ENCODE measurements at regions not wholly inside any gene's neighbourhood (a gene's known extent, or its start where the extent isn't known, plus 50 kb on each side); places are given as distances from the start of the nearest gene placed in this dataset.
"Not testable (repeated sequence)": the region's sequence is repeated elsewhere in the genome, so short reads cannot be mapped to it uniquely, and the experiment has no call there.

DNA sequence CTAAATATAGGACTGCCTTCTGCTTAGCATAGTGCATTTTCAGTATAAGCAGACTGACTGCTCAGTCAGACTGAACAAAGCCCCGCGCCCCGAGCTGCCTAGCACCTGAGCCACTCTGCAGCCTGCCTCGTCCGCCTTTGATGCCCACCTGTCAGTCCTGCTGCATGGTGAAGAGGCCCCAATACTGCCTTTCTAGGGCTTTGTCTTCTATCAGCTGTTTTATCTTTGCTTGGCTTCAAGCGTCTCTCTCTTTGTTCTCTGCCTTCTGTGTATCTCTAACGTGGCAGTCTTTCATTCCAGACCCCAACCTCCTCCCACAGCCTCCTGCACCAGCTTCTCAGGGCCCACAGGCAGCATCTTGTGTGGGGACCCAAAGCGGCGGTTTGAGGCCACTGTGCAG, 1001.0 kb downstream of the VRK1 start:
- no peak for DNase-seq (ENCODE audit: low read depth)

DNA sequence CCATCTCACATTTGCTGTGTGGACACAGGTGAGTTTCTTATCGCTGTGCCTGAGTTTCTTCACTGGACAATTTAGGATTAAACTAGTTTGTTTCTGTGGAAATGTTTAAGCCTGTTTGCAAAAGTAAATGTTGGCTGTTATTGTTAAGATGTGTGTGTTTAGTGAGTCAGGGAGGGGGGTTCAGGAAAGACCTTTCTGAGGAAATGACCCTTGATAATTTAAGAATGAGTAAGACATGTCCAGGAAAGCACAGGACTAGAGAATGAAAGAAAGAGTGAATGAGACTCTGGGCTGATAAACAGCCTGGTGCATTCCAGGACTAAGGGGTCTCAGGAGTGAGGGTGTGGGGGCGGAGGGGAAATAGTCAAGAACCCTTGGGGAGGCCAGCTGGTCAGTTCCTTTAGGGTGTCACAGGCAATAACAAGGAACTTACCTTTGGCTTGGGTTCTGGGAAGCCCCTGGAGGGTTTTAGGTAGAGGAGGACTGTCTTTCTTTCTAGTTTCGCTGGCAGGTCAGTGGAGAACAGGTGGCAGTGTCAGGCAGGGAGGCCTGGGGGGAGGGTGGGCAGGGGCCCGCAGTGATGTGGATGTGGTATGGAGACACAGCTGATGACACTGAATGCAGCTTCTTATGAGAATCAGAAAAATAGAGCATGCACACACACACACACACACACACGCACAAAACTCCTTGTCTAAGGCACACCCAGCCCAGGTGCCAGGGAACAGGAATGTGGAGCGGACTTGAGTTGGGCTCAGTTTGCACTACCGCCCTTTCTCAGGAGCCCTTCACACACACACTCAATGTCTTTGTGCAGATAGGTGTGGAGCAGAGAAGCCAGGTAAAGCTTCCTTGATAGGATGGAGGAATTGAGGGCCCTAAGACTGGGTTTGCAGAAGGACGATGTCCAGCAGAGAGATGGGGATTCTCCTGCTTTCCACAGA, 1005.5 kb downstream of the VRK1 start:
- DNase-seq (ENCODE audit: low read depth), result no peak

DNA sequence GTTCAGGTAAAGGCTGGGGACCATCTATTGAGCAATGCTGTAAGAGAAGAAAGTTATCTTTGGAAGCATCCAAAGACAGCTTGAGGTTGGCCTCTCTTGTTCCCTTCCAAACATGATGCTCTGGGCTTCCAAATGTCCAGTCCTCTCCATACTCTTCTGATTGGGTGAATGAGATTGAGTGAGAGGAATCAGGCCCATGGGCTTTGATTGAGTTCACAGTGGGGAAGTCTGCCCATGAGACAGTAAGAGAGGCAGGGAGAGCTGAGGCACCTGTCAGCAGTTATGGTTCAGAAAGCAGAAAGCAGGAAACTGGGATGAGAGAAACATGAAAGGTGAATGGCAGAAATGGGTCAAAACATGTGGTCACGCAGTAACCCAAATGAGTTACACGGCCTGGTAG, 1006.9 kb downstream of the VRK1 start:
- DNase-seq (ENCODE audit: low read depth), result no peak

DNA sequence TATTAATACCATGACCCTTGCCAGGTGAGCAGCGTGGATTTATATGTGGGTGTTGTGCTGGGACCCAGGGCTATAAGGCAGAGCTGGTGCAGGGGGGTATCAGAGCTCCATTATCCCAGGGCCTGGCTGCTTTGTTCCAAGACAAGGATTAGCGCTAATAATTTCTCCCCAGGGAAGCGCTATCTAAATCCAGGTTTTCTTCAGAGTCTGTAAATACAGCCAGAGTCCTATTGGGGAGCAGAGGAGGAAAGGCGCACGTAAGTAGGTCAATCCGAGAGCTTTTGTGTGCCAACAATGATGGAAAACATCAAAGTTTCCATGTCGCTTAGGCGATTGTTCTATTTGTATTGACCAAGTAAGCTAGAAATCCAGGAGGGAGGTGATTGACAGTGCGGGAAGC, 1009.7 kb downstream of the VRK1 start:
- DNase-seq (ENCODE audit: low read depth), result no peak

DNA sequence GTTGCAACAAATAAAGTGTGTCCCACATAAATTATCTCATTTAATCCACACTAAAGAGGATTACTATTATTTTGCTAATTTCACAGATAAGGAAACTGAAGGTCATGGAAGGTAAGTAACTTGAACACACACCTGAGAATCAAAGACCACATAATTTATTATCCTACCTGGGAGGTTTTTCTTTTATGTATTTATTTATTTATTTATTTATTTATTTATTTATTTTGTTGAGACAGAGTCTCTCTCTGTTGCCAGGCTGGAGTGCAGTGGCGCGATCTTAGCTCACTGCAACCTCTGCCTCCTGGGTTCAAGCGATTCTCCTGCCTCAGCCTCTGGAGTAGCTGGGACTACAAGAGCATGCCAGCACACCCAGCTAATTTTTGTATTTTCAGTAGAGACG, 1011.4 kb downstream of the VRK1 start:
- not testable (repeated sequence) for DNase-seq (ENCODE audit: low read depth)

DNA sequence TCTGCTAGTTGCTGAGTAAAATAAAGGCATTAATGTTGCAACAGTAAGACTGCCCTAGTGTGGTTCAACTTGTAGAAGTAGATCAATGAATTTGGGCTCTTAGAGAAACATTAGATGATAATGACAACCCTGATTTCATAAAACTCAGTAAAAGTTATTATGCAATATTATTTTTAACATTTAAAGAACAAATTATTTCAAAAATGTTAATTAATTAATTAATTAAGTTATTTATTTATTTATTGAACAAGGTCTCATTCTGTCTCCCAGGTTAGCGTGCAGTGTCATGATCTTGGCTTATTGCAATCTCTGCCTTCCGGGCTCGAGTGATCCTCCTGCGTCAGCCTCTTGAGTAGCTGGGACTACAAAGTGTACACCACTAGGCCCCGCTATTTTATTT, 1016.4 kb downstream of the VRK1 start:
- no peak for DNase-seq (ENCODE audit: low read depth)

DNA sequence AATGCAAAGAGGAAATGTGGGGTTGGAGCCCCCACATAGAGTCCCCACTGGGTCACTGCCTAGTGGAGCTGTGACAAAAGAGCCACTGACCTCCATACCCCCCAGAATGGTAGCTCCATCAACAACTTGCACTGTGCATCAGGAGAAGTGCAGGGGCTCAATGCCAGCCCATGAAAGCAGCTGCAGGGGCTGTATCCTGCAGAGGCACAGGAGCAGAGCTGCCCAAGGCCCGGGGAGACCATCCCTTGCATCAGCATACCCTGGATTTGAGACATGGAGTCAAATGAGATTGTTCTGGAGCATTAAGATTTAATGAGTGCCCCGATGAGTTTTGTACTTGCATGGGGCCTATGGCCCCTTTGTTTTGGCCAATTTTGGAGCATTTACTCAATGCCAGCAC, 1023.6 kb downstream of the VRK1 start:
- DNase-seq (ENCODE audit: low read depth), result no peak

DNA sequence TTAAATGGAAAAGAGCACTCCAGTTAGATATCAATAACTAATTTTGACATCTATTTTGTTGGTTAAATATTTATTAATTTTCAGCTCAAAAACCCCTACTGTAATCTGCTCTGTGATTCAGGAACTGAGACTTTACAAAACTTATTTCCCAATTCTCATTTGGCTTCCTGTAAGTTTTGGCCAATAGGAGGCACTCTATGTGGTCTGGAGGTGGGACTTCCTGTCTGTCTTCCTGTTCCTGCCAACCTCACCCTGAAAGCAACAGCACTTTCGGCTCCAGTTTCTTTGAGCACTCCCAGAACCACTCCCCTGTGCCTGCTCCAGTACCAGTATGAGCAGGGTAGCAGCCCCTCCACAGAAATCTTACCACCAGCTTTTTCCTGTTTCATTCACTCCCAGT, 1027.0 kb downstream of the VRK1 start:
- no peak for DNase-seq (ENCODE audit: low read depth)

DNA sequence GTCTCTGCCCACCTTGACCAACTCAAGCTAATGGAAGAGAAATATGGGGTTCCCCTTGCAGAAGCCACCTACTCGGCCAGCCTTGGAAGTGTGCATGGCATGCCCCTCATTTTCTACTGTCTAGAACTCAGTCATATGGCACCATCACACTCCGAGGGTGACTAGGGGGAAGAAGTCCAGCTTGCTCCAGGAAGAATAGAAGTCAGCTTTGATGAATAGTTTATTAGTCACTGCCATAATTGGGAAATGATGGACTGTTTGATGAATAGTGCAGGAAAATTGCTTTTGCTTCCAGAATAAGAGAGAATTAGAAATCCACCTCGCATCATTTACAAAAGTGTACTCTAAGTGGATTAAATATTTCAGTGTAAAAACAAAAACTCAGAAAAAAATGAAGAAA, 1030.6 kb downstream of the VRK1 start:
- no peak for DNase-seq (ENCODE audit: low read depth)

DNA sequence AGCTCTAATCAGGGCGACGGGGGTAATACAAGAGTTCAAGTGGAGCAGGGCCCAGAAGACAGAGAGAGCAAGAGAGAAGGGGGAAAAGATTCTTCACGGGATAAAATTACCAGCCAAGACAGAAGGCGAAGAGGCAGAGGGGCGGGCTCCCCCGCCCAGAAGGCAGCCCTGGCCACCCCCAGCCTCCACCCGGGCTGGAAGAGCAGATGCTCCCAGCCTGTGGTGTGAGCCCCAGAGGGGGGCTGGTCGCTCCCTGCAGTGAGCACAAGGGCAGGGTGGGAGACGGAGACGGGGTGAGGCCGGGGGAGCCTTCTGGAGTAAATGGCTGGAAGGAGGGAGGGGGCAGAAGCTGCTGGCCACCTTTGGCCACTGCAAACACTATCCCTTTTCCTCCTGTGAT, 1035.6 kb downstream of the VRK1 start:
- DNase-seq (ENCODE audit: low read depth), result no peak

DNA sequence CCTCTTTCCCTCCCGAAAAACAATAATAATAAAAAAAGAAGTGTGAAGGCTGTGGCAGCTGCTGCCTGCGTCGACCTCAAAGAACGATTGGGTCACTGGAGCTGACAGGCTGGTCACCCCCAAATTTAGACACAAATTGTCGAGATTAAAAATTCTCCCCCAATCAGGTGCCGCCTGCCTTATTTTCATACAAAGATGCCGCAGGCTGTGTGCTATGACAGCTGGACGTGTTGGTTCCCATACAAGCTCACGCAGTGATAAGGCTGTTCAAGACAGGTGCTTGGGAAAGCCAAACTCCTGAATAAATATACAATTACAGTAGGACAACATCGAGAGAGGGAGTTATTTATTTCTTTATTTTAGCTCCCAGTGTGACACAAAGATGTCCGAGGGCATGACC, 1041.8 kb downstream of the VRK1 start:
- DNase-seq (ENCODE audit: low read depth), result no peak

DNA sequence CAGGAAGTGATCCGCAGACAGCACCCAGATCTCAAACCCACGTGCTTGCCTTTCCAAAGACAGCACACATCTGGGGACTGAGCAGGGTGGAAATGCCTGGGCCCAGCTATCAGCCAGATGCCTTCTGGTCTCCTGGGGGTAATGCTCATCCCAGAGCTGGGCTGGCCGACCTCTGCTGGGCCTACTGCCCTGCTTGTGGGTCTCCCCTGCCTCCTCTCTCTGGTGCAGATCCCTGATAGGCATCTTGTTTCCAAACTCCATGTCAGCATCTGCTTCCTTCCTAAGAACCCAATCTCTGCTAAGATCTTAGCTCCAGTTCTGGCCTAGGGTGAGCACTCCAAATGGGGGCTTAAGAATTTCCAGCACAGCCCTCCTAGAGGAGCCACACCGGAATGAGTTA, 1043.0 kb downstream of the VRK1 start:
- no peak for DNase-seq (ENCODE audit: low read depth)

DNA sequence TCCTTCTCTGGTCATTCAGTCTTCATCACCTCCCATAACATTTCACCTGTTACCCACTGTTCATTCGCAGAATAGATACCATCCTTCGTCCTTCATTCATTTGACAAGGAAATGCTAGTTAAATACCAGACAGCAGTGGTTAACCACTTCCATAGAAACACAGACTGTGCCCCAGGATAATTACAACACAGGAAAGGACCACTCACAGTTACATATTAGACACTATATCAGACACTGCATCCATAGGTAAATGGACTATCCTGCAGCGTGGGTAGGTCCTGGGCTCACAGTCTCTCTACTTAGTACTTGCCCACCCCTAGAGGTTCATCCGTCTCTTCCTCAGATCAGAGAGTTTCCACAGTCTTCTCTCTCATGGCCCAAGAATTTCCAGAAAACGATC, 1044.6 kb downstream of the VRK1 start:
- DNase-seq (ENCODE audit: low read depth), result no peak

DNA sequence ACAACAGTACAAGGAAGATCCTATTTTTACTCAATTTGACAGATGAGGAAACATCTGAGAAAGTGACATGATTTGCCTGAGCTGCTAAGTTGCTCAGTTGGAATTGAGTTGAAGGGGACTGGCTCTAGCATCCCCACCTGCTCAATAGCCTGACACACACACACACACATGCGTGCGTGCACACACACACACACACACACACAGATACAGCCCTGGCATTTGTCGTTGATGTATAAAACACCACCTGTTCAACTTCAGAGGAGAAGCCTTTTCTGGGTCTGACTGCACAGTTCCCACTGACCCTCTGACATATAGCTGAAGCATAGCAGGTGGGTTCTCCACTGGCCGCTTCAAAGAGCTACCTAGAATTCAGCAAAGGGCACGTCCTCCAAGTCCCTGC, 1045.9 kb downstream of the VRK1 start:
- DNase-seq (ENCODE audit: low read depth), result no peak

DNA sequence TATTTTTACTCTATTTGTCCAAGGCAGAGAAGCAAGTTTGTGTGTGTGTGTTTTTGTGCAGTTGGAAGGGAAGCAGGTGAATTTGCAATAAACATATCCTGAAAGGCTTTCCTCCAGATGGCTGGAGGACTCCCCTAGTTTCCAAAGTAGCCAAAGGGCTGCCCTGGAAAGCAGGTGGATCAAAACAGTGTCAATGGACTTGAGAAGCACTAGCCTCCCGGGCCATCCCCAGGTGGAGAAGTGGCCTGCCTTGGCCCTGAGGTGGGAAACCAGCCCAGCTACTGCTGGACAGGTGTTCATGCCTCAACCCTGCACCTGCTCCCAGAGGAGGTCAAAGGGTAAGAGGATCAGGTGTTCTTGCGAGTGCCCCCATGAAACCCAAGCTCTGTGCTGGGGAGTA, 1046.9 kb downstream of the VRK1 start:
- DNase-seq (ENCODE audit: low read depth), result no peak

DNA sequence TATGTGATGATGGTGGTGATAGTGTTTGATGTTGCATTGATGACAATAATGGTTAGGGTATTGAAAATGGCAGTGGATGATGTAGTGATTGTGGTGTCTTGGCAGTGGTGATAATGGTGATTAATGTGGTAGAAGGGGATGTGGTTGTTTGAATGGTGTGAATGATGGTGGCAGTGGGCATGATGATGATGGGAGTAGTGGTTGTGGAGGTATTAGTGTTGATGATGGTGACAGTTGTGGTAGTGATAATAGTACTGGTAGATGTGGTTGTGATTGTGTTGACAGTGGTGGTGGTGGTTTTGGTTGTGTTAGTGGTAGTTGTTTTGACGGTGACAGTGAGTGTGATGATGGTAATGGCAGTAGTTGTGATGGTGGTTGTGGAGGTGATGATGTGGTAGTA, 1049.0 kb downstream of the VRK1 start:
- DNase-seq (ENCODE audit: low read depth), result no peak

DNA sequence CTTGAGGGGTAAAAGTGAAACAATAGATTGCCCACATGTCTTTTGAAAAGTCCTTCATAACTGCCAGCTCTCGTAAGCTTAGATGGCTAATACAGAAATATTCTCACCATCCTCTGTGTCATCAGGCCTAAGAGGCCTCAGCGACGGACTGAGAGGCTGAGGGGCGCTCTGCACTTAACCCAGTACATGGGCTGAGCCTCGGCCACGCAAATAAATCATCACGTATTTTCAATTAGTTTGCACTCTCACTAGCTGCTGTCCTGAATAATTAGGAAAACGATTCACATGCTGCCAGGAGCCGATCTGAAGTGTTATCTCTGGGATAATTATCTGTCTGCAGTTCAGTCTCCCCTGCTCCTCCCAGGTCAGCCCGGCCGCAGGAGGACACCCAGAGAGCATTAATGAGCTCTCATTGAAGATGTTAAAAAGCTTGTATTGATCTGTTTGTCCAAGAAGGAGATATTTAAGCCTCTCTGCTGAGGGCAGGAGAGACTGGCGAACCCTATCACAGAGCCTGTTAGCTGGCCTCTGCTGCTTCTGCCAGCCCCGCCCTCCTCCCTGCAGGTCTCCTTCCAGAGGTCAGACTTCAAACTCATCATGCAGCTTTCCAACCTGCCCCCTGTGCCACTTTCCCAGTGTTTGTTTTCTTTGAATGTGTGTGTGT, 1051.3 kb downstream of the VRK1 start:
- no peak for DNase-seq (ENCODE audit: low read depth)

DNA sequence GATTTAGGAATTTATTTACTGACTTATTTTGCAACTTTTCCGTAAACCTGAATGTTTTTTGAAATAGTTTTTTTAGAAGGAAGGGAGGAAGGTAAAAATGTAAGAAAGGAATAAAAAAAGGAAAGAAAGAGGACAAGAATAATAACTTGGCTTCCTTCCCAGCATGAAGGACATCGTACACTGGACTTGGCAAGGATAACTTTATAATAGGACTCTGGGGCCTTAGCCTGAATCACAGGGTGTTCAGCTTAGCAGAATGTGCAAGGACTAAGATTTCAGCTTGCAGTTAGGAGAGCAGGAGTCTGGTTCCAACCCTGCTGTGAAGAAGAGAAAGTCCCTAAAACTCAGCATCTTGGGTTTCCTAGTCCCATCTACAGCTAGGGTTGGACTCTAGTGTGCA, 1053.3 kb downstream of the VRK1 start:
- no peak for DNase-seq (ENCODE audit: low read depth)

DNA sequence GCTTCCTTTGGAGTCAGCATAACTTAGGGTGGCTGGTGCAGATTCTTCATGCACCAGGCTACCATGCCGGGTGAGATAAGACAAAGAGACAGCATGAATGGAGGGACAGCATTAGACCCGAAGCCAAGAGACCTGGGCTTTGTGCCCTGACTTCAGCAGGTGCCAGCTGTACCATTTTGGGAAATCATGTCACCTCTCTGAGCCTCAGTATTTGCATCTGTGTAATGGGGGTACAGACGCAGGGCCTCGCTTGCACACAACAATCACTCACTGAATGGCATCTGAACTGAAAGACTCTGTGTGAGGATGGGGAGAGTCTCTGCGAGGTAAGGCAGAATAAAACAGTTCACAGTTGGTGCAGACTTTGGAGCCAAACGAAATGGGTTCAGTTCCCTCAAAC, 1053.7 kb downstream of the VRK1 start:
- DNase-seq (ENCODE audit: low read depth), result no peak

DNA sequence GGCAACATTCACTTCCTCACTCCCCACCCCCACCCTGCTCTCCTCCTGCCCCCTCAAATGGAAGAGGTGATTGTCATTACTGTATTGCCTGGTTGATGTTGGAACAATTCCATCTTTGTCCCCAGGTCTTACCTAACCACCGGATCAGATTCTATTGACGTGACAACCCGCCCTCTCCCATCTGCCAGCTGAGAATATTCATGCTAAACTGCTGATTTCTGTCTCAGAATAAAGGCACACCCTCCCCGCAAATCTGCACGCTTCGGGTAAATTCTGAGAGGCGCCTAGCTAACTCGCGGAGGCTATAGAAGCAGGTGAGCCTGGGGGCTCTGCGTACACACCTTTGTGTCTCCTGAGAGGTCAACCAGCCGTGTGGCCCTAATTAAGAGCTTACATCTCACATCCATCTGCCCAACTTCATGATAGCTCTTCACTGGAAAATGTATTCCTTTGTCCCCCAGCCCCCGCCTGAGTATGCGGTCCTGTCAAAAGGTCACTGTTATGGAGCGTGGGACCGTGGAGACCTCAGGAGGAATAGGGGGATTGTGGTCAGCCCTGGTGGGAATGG, 1054.3 kb downstream of the VRK1 start:
- DNase-seq (ENCODE audit: low read depth), result no peak

DNA sequence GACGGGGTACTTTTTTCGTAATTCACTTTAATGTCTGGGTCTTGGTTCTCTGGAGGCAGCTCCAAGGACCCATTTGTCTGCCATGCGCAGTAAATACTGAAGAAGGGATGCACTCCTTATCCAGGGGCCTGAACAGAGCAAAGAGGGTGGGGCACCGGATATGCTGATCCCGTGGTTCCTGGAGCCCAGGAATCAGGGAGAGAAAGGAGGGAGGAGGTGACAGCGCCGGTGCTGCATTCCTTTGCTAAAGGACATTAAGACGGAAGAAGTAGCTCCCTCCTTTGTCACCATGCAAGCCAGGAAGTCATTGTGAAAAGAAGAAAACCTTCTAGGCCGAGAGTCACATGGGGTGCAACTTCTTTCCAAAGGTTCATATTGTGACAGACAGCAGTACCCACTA, 1057.7 kb downstream of the VRK1 start:
- no peak for DNase-seq (ENCODE audit: low read depth)

DNA sequence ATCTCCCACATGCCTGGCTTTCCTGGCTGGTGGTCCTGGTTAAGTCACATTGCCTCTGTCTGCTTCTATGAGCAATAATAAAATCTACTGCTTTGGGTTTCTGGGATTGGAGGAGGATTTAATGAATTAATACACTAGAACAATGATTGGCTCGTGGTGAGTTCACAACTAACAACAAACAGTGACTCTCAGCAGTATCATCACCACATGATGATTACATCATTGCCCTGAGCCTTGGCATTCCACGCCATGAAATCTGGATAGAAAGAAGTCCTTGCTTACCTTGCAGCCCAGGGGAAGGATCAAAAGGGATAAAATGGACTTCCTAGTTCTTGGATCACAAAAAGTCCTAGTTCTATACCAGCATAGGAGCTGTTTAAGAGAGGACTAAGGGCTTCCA, 1069.0 kb downstream of the VRK1 start:
- no peak for DNase-seq (ENCODE audit: low read depth)

DNA sequence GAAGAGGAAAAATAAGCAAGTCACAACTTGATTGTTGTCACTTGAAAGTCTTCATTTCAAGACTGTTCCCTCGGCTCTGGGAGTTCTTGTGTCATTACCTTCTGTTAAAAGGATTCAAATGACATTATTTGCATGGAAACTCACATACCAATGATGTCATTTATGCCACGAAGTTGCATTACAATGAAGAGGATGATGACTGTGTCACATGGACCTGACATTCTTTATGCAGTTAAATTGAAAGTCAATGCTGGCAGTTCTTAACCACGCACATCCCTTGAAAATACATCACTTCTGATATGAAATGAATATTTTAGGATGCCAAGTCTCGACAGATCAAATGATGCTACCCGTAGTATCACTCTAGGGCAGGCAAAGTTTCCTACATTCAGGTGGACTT, 1069.5 kb downstream of the VRK1 start:
- no peak for DNase-seq (ENCODE audit: low read depth)
